ENCODE measurements at regions not wholly inside any gene's neighbourhood (a gene's known extent, or its start where the extent isn't known, plus 50 kb on each side); places are given as distances from the start of the nearest gene placed in this dataset.
"Not testable (repeated sequence)": the region's sequence is repeated elsewhere in the genome, so short reads cannot be mapped to it uniquely, and the experiment has no call there.

- DNase-seq = no peak
Observed at GRCh38 chr4:85106805-85107336, 140.4 kb upstream of the WDFY3 start.

GRCh38 chr4:85107553-85107952, 141.1 kb upstream of the WDFY3 start:
- no peak for DNase-seq

- DNase-seq = no peak
Observed at GRCh38 chr4:85113706-85114105, 147.2 kb upstream of the WDFY3 start.

GRCh38 chr4:85114526-85114925, 148.0 kb upstream of the WDFY3 start:
- DNase-seq = no peak

GRCh38 chr4:85116008-85116407, 149.5 kb upstream of the WDFY3 start:
- DNase-seq = no peak

- DNase-seq = no peak
Observed at GRCh38 chr4:85125688-85126087, 159.2 kb upstream of the WDFY3 start.

GRCh38 chr4:85126991-85127591, 160.6 kb upstream of the WDFY3 start:
- DNase-seq = no peak

- no peak for DNase-seq
Observed at GRCh38 chr4:85127653-85128052, 161.2 kb upstream of the WDFY3 start.

- DNase-seq = no peak
Observed at GRCh38 chr4:85128246-85129204, 162.0 kb upstream of the WDFY3 start.

- DNase-seq = not testable (repeated sequence)
Observed at GRCh38 chr4:85129354-85130125, 163.1 kb upstream of the WDFY3 start.

GRCh38 chr4:85132117-85132516, 165.6 kb upstream of the WDFY3 start:
- DNase-seq = no peak

GRCh38 chr4:85132570-85132969, 166.1 kb upstream of the WDFY3 start:
- no peak for DNase-seq

GRCh38 chr4:85139749-85140148, 173.3 kb upstream of the WDFY3 start:
- not testable (repeated sequence) for DNase-seq

- no peak for DNase-seq
Observed at GRCh38 chr4:85142451-85142850, 176.0 kb upstream of the WDFY3 start.

GRCh38 chr4:85147481-85148076, 181.1 kb upstream of the WDFY3 start:
- DNase-seq = peak; percentile 47

- peak; percentile 47 for DNase-seq
Observed at GRCh38 chr4:85149676-85150075, 183.2 kb upstream of the WDFY3 start.

GRCh38 chr4:85151371-85151770, 184.9 kb upstream of the WDFY3 start:
- no peak for DNase-seq

- DNase-seq = peak; percentile 40
Observed at GRCh38 chr4:85151786-85152185, 185.3 kb upstream of the WDFY3 start.

- DNase-seq = no peak
Observed at GRCh38 chr4:85152480-85152879, 186.0 kb upstream of the WDFY3 start.

- no peak for DNase-seq
Observed at GRCh38 chr4:85153221-85153620, 186.7 kb upstream of the WDFY3 start.

- no peak for DNase-seq
Observed at GRCh38 chr4:85154591-85154990, 188.1 kb upstream of the WDFY3 start.

GRCh38 chr4:85165808-85166207, 199.3 kb upstream of the WDFY3 start:
- DNase-seq = no peak

- no peak for DNase-seq
Observed at GRCh38 chr4:85166318-85166717, 199.8 kb upstream of the WDFY3 start.
